PC-9 (cell line): ENCODE measurements at regions not wholly inside any gene's neighbourhood (a gene's known extent, or its start where the extent isn't known, plus 50 kb on each side); places are given as distances from the start of the nearest gene placed in this dataset.

Source experiments
- BruUV-seq: library from RNA; stranded (reverse); fragments of 400-500 nt; replicated peaks from 2 replicates; lab custom pipeline; 2021; lab: Mats Ljungman, UMichigan
- CTCF ChIA-PET: fragments of 300-600 bp; sonication (Branson Sonifier 250); formaldehyde crosslinking; loops from one replicate; lab custom pipeline; 2022; ENCODE audit warnings: antibody characterized with exemption; lab: Charles Lee
- POLR2A ChIA-PET: fragments of 300-600 bp; sonication (Branson Sonifier 250); formaldehyde crosslinking; loops from one replicate; lab custom pipeline; 2022; ENCODE audit warnings: antibody characterized with exemption; ENCODE audit not compliant: unreplicated experiment; lab: Charles Lee
- DNase-seq, 2 experiments: peaks; one replicate each; pipeline versions ENCODE4 v3.0.0 to v3.0.0-alpha.2; 2015 to 2022; ENCODE audit warnings: mixed read lengths in 1 of 2
- H2AFZ ChIP-seq: fragments of 200-600 bp; sonication (generic); 2 replicates; pipeline ENCODE4 v1.8.1; 2017; ENCODE audit warnings: antibody characterized with exemption
- H3F3A ChIP-seq: fragments of 200-600 bp; sonication (generic); 2 replicates; pipeline ENCODE4 v1.8.1; 2017; ENCODE audit warnings: antibody characterized with exemption, mild to moderate bottlenecking, low read depth; ENCODE audit not compliant: insufficient read depth
- H3K27ac ChIP-seq: fragments of 200-600 bp; sonication (generic); 2 replicates; pipeline ENCODE4 v1.6.1; 2016; ENCODE audit warnings: mixed run types
- H3K27me3 ChIP-seq: fragments of 200-600 bp; sonication (generic); 2 replicates; pipeline ENCODE4 v1.6.1; 2016; ENCODE audit warnings: low read depth, mixed run types; ENCODE audit not compliant: insufficient read depth
- H3K36me3 ChIP-seq: fragments of 200-600 bp; sonication (generic); 2 replicates; pipeline ENCODE4 v1.6.1; 2016; ENCODE audit warnings: low read depth, mixed run types
- H3K4me1 ChIP-seq: fragments of 200-600 bp; sonication (generic); replicated peaks from 2 replicates; pipeline ENCODE4 v1.6.1; 2016; ENCODE audit warnings: mixed run types; ENCODE audit not compliant: insufficient read depth
- H3K4me2 ChIP-seq: fragments of 200-600 bp; sonication (generic); 2 replicates; pipeline ENCODE4 v1.6.1; 2017; ENCODE audit warnings: mixed run types
- H3K4me3 ChIP-seq: fragments of 200-600 bp; sonication (generic); 2 replicates; pipeline ENCODE4 v1.6.1; 2016; ENCODE audit warnings: mixed run types
- H3K79me2 ChIP-seq: fragments of 200-600 bp; sonication (generic); 2 replicates; pipeline ENCODE4 v1.6.1; 2017; ENCODE audit warnings: low read depth, mixed run types
- H3K9me2 ChIP-seq: fragments of 200-600 bp; sonication (generic); 2 replicates; pipeline ENCODE4 v1.8.1; 2017; ENCODE audit warnings: mild to moderate bottlenecking; ENCODE audit not compliant: insufficient read depth
- H3K9me3 ChIP-seq: fragments of 200-600 bp; sonication (generic); 2 replicates; pipeline ENCODE4 v1.8.1; 2016; ENCODE audit warnings: low read depth; ENCODE audit not compliant: insufficient read depth
- H4K20me1 ChIP-seq: fragments of 200-600 bp; sonication (generic); 2 replicates; pipeline ENCODE4 v1.8.1; 2017; ENCODE audit not compliant: insufficient read depth
- EZH2 ChIP-seq: fragments of 200-600 bp; sonication (generic); IDR thresholded peaks from 2 replicates; pipeline ENCODE4 v1.8.0; 2017; ENCODE audit warnings: antibody characterized with exemption, low read depth
- intact Hi-C: fragments of 100-400 bp; cut with micrococcal nuclease; formaldehyde crosslinking; loops from one replicate; pipeline ENCODE4 v1.10.0; 2022; ENCODE audit not compliant: unreplicated experiment
- TF ChIP-seq, protein P1 (sequence below): fragments of 200-600 bp; sonication (generic); conservative IDR thresholded peaks from 2 replicates; pipeline ENCODE4 v1.6.1; 2017; ENCODE audit warnings: mixed run types, antibody characterized with exemption, mild to moderate bottlenecking, moderate library complexity

- intact Hi-C loops = no loop called here
Measured at GRCh38 chr6:163866192-163866591, 451.7 kb downstream of the QKI start.

GRCh38 chr6:163863565-163863964 is 449.0 kb downstream of the QKI start:
- intact Hi-C loops = no loop called here
- no peak overlapping the region for H3K27ac ChIP-seq
- peaks cover 77% of the 10 kb centered on the region for H3K27me3 ChIP-seq
- H3K4me3 ChIP-seq = no peak overlapping the region
- no peaks in the 10 kb centered on the region for H3K4me1 ChIP-seq
- no TSS peak for BruUV-seq
- no peaks in the 10 kb centered on the region for H3K79me2 ChIP-seq
- H3K4me2 ChIP-seq = no peak overlapping the region
- H2AFZ ChIP-seq = no peak overlapping the region
- no peak for DNase-seq
- H3F3A ChIP-seq = no peaks in the 10 kb centered on the region
- TF ChIP-seq, protein P1, sequence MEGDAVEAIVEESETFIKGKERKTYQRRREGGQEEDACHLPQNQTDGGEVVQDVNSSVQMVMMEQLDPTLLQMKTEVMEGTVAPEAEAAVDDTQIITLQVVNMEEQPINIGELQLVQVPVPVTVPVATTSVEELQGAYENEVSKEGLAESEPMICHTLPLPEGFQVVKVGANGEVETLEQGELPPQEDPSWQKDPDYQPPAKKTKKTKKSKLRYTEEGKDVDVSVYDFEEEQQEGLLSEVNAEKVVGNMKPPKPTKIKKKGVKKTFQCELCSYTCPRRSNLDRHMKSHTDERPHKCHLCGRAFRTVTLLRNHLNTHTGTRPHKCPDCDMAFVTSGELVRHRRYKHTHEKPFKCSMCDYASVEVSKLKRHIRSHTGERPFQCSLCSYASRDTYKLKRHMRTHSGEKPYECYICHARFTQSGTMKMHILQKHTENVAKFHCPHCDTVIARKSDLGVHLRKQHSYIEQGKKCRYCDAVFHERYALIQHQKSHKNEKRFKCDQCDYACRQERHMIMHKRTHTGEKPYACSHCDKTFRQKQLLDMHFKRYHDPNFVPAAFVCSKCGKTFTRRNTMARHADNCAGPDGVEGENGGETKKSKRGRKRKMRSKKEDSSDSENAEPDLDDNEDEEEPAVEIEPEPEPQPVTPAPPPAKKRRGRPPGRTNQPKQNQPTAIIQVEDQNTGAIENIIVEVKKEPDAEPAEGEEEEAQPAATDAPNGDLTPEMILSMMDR = no peak
- no peak for TF ChIP-seq EZH2
- POLR2A ChIA-PET = no interaction called here
- no peaks in the 10 kb centered on the region for H3K9me3 ChIP-seq
- CTCF ChIA-PET = no interaction called here
- no peaks in the 10 kb centered on the region for H4K20me1 ChIP-seq
- H3K9me2 ChIP-seq = no peaks in the 10 kb centered on the region
- no peaks in the 10 kb centered on the region for H3K36me3 ChIP-seq

More at GRCh38 chr6:163866192-163866591, 451.7 kb downstream of the QKI start:
- CTCF ChIA-PET = no interaction called here
- no peaks in the 10 kb centered on the region for H3K79me2 ChIP-seq
- H3K4me3 ChIP-seq = no peak overlapping the region
- H3F3A ChIP-seq = no peaks in the 10 kb centered on the region
- TF ChIP-seq, protein P1 = no peak
- TF ChIP-seq EZH2 = no peak
- no TSS peak for BruUV-seq
- H3K36me3 ChIP-seq = no peaks in the 10 kb centered on the region
- no peaks in the 10 kb centered on the region for H3K4me1 ChIP-seq
- POLR2A ChIA-PET = no interaction called here
- H2AFZ ChIP-seq = no peak overlapping the region
- H3K27me3 ChIP-seq = peaks cover 60% of the 10 kb centered on the region
- no peaks in the 10 kb centered on the region for H3K9me3 ChIP-seq
- no peaks in the 10 kb centered on the region for H3K9me2 ChIP-seq
- no peak overlapping the region for H3K4me2 ChIP-seq
- no peak for DNase-seq
- no peaks in the 10 kb centered on the region for H4K20me1 ChIP-seq
- no peak overlapping the region for H3K27ac ChIP-seq

DNA sequence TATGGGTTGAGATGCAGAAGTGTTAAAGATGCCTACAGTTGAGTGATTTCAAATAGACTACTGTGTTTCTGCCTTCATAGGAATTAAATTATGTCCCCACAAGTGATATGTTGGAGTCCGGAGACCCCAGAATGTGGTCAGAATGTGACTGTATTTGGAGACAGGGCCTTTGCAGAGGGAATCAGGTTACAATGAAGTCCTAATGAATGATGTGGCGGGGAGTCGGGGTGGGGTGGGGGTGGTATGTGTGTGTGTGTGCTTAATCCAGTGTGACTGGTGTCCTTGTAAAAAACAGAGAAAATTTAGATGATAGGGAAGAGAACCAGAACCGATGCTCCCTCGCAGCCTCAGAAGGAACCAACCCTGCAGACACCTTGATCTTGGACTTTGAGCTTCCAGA is 448.2 kb downstream of the QKI start:
- no peaks in the 10 kb centered on the region for H3K9me2 ChIP-seq
- no peak for DNase-seq
- no peaks in the 10 kb centered on the region for H4K20me1 ChIP-seq
- H3F3A ChIP-seq = no peaks in the 10 kb centered on the region
- H3K4me1 ChIP-seq = no peaks in the 10 kb centered on the region
- no peaks in the 10 kb centered on the region for H3K36me3 ChIP-seq
- BruUV-seq = no TSS peak
- peaks cover 71% of the 10 kb centered on the region for H3K27me3 ChIP-seq
- intact Hi-C loops = no loop called here
- H3K9me3 ChIP-seq = no peaks in the 10 kb centered on the region
- no peak overlapping the region for H3K4me3 ChIP-seq
- H3K4me2 ChIP-seq = no peak overlapping the region
- CTCF ChIA-PET = no interaction called here
- H2AFZ ChIP-seq = no peak overlapping the region
- TF ChIP-seq EZH2 = no peak
- no peak overlapping the region for H3K27ac ChIP-seq
- H3K79me2 ChIP-seq = no peaks in the 10 kb centered on the region
- POLR2A ChIA-PET = no interaction called here

DNA sequence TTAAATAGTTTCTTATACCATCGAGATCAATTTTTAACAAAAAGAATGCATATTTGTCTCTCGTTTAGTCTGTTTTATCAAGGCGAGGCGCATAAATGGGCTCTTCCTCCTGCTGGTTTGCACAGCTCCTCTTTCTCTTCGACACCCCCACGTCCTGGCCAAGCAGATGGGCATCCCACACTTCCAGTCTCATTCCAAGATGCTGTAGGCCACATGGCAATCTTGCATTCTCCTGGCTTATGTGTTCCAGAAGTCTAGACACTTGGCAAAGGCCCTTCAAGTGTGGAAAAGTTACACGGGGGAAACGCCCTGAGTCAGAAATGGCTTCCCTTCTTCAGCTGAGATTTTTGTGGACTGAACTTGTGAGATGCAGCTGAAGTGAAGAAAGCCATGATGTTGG is 447.1 kb downstream of the QKI start:
- H3K27me3 ChIP-seq = peaks cover 62% of the 10 kb centered on the region
- no peak for DNase-seq
- no peaks in the 10 kb centered on the region for H3F3A ChIP-seq
- H2AFZ ChIP-seq = no peak overlapping the region
- ChIA-PET CTCF (no interaction called here), POLR2A (no interaction called here)
- H4K20me1 ChIP-seq = no peaks in the 10 kb centered on the region
- H3K27ac ChIP-seq = no peak overlapping the region
- H3K9me3 ChIP-seq = no peaks in the 10 kb centered on the region
- no peaks in the 10 kb centered on the region for H3K36me3 ChIP-seq
- no peaks in the 10 kb centered on the region for H3K4me1 ChIP-seq
- BruUV-seq = no TSS peak
- no peaks in the 10 kb centered on the region for H3K79me2 ChIP-seq
- no peak for TF ChIP-seq EZH2
- TF ChIP-seq, protein P1 = no peak
- intact Hi-C loops = no loop called here
- no peak overlapping the region for H3K4me3 ChIP-seq
- H3K4me2 ChIP-seq = no peak overlapping the region
- no peaks in the 10 kb centered on the region for H3K9me2 ChIP-seq
